ENCODE measurements at regions not wholly inside any gene's neighbourhood (a gene's known extent, or its start where the extent isn't known, plus 50 kb on each side); places are given as distances from the start of the nearest gene placed in this dataset.

DNA sequence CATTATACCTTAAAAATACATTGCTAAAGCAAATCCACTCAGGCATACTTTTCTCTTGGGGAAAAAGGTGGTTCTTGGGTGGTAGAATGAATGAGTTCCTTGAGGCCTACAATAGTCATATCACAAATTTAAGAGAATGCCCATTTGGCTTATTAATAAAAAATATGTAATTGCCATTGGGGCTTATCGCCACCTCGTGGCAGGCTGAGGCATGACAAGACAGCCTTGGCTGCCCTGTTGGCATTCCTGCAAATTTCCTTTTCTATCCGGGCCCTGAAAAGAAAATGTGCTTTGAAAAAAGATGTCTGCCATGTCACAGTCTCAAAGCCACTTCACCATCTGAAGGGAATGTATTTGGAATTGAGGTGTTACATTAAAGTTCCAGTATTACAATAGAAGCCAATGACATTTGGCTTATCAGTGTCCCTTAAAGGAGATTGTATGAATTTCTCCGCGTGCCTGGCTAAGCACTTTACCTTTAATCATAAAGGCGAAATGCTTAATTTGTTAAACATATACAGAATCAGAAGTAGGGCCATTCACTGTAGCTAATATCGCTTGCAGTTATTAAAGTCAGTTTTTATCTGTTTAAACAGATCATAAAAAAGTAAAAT, 188.3 kb upstream of the ZFP64 start:
- no peak for TF ChIP-seq POLR2A (IDR thresholded peaks at IDR 0.05)
- TF ChIP-seq, protein P1, sequence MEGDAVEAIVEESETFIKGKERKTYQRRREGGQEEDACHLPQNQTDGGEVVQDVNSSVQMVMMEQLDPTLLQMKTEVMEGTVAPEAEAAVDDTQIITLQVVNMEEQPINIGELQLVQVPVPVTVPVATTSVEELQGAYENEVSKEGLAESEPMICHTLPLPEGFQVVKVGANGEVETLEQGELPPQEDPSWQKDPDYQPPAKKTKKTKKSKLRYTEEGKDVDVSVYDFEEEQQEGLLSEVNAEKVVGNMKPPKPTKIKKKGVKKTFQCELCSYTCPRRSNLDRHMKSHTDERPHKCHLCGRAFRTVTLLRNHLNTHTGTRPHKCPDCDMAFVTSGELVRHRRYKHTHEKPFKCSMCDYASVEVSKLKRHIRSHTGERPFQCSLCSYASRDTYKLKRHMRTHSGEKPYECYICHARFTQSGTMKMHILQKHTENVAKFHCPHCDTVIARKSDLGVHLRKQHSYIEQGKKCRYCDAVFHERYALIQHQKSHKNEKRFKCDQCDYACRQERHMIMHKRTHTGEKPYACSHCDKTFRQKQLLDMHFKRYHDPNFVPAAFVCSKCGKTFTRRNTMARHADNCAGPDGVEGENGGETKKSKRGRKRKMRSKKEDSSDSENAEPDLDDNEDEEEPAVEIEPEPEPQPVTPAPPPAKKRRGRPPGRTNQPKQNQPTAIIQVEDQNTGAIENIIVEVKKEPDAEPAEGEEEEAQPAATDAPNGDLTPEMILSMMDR (IDR thresholded peaks at IDR 0.05): peak; percentile 60 to 79 (median 73)

All from prostate gland (tissue), 2 donors.